AML-193 (cell line): ENCODE measurements at regions not wholly inside any gene's neighbourhood (a gene's known extent, or its start where the extent isn't known, plus 50 kb on each side); places are given as distances from the start of the nearest gene placed in this dataset.

Experiments
- DNase-seq, 2 experiments: peaks; one replicate each; lab custom pipeline; 2025; lab: John Stamatoyannopoulos, UW

DNA sequence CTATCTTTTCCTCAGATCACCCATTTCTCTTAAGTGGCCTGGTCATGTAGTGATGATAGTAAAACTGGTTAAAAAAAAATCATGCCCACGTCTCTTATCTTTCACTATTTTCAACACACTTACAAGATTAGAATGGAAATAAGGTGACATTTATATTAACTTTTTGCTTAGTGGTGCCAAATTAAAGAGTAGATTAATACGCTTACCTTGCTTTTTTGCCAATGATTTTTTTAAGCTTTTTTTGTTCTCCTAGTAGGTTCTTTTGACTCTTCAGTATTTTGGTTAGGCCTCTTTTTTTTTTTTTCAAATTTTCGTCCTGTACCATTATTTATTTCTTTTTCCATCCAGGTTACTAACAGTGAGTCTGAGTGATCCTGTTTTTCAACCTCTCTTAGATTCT is 147.9 kb downstream of the PTCSC3 start:
- DNase-seq: no peak

DNA sequence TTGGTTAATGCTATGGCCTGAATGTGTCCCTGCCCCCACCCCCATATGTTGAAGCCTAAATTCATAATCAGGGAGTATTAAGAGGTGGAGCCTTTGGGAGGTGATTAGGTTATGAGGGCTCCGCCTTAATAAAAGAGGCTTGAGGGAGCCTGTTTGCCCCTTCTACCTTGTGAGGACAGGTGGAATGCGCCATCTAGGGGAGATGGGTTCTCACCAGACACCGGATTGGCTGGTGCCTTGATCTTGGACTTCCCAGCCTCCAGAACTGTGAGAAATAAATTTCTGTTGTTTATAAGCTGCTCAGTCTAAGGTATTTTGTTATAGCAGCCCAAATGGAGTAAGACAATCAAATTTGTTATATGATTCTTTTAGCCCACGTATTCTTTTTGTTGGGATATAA is 148.3 kb downstream of the PTCSC3 start:
- no peak for DNase-seq

DNA sequence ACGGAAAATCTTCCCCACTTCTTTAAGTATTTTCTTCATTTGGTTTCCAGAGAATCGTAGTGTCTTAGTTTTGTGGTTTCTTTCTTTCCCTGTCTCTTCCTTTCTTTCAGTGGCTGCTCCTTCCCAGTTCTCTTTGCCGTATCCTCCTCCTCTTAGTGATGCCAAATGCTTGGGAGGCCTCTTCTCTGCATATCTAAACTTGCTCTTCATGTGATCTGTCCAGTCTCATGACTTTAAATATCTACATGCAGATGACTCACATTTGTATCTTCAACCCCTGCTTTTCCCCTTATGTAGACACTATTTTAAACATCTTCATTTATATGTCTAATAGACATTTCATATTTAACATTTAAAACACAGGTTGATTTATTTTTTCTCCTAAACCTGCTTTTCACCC is 149.2 kb downstream of the PTCSC3 start:
- no peak for DNase-seq

DNA sequence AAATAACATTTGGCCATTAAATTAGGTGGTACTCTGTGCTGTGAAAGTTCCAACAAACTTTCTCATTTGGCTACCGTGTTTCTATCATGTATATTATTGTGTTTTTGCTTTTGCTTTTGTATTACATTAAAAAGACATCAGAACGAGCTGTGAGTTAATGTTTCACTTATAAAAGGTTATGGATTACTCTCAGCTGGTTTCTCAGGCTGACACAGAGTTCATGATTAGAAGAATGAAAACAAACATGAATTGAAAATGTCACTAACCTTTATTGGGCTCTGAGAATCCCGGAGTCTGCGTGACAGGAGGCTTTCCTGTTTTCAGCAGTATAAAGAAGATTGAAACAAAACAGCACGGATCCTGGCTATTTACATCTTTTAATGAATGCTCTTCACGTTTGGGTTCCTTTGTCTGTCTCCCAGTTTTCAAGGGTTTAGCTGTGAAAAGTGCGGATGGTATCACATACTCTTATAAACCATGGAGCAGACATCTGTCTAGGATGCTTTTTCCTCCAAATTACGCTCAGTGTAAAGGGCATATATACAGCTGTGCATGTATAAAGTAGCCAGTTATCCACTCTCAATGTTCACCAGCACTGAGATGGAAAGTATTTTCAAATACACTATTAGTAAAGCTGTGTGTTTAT is 153.6 kb downstream of the PTCSC3 start:
- DNase-seq: no peak

DNA sequence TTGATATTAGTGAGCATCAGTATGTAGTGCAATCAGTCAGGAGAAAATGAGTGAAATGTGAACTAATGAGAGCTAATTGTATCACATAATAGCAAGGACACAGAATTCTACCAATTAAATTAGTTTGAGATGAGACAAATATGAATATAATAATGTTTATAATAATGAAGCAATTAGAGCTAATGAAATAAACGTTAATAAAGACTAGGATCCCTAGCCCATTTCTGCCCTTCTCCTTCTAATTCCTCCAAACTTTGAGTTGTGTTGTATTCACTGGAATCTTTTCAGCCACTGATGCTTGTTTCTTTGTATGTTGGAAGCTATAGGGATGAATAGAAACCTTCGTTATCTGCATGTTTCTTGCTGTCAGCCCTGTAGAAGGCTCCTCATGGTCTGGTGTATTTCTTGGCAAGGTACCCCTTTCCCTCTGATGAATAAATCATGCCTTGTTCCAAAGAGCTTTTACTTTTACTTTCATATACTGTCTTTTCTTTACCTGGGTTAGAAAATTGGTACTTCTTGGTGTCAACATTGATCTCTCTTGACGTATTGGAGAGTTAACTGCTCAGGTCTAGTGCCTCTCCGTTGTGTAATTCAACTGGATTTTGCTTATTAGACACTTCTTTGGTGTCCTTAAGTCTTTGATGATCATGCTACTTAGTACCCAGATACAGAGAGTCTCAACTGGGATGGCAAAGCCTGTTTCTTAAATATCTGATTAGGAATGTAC is 154.8 kb downstream of the PTCSC3 start:
- no peak for DNase-seq

DNA sequence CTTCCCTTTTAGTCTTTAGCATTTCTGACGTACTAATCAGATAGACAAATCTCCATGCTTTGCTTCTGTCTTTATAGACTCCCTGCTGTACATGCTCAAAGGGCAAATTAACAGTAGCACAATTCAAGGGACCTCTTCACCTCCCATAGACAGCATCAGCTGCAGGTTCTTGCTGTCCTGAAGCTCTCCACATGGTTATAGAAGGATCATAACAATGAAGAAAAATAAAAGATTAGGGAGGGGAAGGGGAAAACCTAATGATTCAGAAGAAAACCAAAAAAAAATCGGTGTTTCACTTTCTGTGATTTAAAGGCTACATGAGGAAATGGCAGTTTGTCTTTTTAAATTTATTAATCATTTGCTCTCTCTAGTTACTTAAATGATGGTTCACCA is 155.5 kb downstream of the PTCSC3 start:
- DNase-seq: no peak

DNA sequence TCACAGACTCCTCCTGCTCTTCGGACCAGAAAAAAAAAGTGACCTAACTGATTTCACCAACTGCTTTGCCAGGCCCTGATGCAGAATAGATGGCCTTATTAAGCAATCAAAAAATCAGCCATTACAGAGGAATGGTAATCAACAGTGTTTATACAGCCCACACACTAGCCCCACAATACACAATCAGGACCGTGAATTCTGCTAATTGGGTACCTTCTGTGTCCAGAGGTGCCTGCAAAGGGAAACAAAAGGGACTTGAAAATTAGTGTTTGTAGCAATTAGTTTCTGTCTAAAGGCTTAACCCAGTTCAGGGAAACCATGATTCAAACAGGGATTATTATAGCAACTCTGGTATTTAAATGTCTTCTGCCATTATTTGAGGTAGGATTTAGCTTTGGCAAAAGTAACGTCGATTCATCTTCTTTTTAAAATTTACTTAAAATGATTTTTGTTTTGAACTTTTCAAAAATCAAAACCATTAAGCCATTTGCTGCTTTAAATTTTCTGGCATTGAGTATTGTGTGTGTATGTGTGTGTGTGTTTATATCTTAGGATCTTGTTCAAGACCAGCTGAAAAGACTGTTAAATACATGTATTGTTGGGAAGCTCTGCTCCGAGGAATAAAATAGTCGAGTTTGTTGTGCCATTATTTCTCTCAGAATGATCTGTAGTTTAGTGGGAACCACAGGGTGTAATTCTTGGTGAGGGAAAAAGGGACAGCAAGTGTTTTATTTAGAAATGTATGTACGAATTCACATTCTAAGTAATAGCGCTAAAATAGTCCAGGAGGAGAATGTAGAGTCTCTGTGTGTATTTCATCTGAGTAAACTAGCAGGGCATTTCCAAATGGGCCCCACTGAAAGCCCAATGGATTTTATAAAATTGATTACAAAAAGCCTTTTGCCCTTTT is 156.1 kb downstream of the PTCSC3 start:
- DNase-seq: no peak

DNA sequence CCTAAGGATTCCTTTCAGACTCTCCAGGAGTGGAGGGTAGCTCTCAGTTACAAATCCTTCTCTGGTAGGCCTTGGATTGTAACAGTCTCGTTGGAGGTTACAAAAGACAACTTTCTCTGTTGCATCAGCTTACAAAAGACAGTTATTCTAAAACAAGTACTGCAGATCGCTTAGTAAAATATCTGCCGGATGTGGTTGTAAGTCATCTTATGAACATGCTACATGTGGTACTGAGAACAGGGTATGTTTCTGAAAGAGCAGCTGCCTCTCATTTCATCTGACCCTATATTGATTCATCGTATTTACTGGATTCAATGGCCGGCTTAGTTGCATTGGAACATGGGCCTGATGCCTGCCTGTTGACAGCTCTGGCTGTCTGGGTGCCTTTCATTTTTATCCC is 157.4 kb downstream of the PTCSC3 start:
- DNase-seq: no peak

DNA sequence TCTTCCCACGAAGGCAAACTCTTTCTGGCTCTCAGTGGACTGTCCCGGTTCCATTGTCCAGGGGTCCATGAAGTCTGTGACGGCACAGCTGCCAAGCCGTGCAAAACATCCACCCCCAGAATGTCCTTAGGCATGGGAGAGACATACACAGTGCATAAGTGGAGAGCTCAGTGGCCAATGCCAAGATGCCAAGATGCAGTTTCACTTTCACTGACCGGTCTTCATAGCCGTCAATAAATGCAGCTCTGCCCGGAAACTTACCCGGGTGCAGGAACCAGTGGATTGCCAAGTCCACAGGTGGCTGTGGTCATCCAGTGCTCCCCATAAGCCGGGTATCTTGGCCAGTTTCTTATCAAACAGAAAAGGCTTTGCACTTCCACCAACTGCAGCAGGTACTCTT is 162.3 kb downstream of the PTCSC3 start:
- DNase-seq: no peak

DNA sequence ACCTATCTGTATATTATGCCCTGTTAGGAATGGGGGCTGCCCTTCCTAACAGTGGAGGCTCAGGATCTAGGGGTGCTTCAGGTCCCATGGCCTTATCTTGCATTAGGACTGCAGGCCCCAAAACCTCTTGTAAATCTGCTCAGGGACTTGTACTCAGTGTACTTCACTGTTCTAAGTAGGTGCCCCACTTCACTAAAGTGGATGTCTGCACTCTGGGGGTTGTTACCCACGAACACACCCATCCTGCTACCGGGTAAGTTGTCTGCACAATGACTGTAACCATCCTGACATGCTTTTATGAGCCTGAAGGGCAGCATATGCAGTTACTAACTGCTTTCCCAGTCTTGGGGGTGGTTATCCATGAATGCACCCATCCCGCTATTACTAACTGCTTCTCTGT is 163.0 kb downstream of the PTCSC3 start:
- no peak for DNase-seq

DNA sequence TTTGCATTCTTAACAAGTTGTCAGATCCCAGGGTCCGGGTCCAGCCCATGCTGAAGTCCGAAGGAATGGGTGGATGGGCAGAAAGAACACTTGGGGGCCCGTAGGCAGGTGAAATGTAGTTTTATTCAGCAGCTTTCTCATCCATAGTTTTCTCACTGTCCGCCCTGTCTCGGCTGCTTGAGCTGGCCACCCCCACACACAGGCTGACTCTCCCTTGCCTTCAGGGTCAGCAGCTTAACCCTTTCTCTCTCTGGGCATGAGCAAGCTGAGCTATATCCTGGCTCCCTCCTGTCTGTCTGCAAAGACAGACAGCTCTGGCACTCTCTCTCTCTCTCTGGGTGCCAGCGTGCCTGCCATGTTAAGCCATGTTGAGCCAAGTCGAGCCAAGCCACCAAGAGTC is 163.9 kb downstream of the PTCSC3 start:
- no peak for DNase-seq

DNA sequence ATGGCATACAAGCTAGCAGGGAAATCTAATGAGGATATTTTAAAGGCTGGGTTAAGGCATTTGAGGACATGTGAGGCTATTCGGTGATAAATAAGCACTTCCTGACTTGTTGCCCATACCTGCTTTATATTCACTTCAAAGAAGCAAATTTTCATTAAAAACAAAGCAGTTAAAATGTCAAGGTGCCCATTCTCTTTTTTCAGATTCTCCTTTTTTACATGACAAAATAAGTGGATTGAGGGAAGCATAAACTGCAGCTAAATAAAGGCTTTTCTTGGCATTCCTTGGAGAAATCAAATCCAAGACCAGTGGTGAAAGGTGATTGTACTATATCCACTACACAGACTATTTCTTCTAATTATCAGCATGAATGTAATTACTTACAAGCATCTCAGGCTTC is 166.9 kb downstream of the PTCSC3 start:
- DNase-seq: no peak

DNA sequence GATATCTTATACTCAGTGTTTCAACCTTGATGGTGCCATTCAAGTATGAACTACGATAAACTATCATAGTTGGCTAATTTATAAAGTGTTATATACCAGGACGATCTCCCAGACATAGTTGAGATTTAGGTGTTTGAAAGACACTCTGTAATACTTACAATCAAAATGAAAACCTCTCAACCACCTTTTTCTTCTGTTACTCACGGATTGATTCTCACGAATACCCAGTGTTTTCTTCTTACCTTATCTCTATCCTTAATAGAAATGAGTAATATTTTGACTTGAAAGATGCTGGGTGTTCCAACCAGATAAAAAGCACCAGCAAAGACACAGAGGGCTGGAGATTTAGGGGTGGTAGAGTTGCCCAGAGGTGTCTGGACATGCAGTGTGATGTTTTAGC is 169.9 kb downstream of the PTCSC3 start:
- no peak for DNase-seq

DNA sequence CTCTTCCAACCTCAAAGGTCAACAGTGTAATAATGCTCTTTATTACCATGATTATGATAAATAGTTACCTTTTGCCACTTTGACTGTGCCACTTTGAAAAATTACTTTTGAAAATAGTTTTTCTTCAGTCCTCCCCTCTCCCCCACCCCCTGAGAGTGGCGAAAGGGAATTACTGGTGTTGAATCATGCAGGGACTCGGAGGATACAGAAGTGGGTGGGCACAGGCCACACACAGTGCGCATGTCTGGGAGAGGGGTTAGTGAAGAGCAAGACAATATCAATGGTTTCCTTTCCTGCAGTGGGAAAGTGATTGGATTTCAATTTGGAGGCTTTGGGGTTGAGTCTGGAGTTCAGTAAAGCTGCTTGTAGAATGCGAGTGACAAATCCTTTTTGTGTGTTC is 170.9 kb downstream of the PTCSC3 start:
- no peak for DNase-seq

DNA sequence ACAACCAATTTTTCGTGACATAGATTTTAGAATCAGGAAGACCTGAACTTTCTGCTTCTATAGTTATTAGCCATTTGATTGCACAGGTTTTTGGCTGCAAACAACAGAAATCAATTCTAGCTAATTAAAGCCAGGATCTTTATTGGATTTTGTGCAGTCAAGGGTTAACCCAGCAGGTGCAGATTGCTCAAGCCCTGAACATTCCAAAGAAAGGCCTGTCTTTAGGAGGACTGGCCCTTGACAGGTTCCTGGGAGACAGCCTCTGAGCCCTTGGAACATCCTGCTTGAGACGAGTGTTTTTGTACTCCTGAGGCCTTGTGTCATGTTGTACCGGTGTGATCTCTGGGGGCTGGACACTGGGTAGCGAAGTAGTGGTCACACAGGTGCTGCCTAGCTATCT is 174.6 kb downstream of the PTCSC3 start:
- no peak for DNase-seq

DNA sequence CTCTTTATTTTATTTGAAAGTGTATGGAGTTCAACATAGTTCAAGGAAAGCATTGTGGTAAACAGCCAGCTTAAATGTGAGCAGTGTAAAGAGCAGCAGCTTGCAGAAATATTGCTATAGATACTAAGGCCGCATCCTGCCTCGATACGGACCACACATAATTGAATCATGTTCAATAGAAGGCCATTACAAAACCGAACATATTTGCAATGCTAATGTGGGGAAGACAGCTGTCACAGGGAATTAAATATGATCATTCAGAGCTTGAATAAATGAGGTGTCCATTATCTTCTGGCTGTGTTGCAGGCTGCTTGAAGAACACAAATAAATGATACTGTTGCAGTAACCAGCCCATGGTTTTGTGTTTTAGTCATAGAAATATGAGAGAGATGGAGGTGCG is 173.2 kb downstream of the BRMS1L start:
- no peak for DNase-seq

DNA sequence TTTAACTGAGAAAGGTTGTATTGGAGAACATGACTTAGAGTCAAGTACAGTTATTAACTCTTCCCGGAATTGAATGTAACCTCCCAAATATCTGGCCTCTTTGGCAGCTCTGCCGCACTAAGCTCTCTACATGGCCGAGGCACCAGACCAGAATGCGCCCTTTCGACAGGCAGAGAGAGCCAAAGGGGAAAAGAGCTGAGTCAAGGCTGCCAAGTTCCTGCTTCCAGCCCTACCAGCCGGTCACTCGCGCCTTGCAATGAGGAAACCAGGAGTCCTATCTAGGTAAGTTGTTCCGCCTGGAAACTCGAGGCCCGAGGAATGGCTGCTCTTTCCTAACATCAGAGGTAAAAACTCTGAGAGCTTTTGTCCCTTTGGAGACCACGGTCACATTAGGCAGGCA is 172.2 kb downstream of the BRMS1L start:
- DNase-seq: no peak

DNA sequence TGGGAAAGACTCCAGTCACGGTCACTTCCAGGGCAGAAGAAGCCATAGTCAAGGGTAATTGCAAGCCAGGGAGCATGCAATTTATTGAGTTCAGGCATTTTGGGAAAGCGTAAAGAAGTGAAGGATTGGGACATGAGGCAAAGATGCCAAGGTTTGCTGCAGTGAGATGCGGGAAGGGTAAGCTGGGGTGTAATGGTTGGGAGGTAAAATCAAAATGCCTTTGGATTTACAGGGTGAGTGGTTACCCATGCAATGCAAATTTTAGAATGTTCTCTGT is 167.5 kb downstream of the BRMS1L start:
- no peak for DNase-seq

DNA sequence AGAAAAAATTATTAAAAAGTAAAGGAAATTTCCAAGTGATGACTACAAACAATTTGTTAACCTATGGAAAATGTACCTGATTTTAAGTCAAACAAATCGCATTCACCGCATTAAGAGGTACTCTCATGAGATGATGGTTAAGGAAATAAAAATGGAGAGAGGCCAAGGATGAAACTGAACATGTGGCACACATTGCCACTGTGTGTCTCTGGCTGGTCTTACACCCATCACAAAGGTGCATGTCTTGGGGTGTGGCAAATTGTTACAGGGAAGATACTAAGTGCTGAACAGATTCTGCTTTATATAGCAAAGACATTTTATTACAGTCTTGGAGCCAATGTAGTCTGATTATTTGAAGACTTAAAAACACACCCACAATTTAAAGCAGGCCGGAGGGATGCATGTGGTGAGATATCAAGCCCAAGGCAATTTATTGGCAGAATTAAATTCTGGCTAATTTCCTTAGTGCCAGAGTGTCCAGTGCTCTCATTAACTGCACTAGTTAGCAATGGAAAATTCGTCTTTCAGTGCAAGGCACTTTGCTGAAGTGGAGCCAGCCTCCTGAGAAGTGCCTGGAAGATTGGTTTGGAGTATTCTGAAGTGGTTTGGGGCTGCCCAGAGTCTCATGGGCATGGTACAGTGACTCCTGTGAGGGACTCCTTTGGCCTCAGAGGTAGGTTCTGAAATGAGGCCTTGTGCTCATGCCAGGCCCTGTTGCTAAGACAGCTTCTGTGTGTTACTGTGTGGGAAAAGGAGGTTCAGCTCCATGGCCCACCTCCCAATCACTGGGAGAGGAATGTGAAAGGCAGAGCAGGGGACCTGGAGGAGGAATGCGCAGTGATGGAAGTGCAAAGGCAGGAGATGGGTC is 166.9 kb downstream of the BRMS1L start:
- DNase-seq: no peak

DNA sequence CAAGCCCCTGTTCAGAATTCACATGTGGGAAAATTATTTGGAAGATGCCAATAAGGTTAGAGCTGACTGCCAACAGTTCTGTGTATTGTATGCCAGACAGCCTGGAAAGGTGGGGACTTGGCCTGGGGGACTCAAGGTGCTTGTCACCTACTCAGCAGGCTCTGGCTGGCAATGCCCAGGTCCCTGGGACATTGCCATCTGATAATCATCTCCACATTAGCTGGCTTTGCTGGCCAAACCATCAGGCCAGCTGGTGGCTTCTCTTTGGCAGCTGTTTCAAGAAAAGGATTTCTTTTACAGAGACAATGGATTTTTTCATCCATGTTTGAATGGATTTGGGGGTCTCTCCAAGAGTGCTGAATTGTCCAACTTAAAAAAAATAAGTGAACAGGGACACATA is 165.2 kb downstream of the BRMS1L start:
- DNase-seq: no peak

DNA sequence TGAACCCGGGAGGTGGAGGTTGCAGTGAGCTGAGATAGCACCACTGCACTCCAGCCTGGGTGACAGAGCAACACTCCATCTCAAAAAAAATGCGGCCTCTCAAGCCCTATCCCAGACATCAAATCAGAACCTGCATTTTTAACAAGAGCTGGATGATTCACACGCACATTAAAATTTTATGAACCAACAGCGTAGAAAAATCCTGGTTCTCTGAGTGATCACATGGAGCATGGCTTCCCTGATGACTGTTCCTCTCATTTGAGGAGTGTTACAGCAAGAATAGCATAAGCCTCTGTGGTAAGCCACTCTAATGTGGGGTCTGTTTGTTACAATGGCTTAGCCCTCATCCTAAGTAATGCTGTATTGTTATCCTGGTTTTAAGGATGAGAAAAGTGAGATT is 163.6 kb downstream of the BRMS1L start:
- no peak for DNase-seq

DNA sequence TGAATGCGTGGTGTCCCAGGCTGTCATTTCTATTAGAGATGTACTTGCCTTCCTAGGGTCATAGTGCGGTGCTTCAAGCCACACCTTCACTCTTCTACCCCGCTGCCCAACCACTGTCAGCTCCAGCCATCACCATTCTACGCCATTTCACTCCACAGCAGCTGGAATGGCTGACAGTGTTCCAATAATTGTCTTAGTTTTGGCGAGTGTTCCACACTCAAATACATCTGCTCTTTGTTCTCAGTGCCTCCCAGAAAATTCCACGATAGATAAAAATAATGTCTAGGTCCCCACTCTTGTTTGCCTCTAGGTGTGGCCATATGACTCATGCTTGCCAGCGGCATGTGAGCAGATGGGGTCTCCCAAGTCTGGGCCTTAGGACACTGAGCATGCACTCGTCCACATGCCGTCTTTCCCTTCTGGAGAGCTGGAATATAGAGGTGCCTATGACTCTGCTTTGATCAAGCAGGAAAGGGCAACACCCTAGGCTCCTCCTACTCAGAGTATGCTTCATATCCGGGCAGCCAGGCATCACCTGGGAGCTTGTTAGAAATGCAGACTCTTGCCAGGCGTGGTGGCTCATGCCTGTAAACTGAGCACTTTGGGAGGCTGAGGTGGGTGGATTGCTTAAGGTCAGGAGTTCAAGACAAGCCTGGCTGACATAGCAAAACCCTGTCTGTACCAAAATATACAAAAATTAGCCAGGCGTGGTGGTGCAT is 163.0 kb downstream of the BRMS1L start:
- no peak for DNase-seq
